OCI-LY1 (cell line): ENCODE measurements at regions not wholly inside any gene's neighbourhood (a gene's known extent, or its start where the extent isn't known, plus 50 kb on each side); places are given as distances from the start of the nearest gene placed in this dataset.

Experiments used
- H2AFZ ChIP-seq: fragments of 200-600 bp; sonication (generic), shearing (Covaris generic); 2 replicates; pipeline ENCODE4 v1.6.0; 2014; ENCODE audit warnings: antibody characterized with exemption, mild to moderate bottlenecking, low read length
- H3F3A ChIP-seq: fragments of 200-600 bp; sonication (generic), shearing (Covaris generic); 2 replicates; pipeline ENCODE4 v1.6.0; 2014; ENCODE audit warnings: mild to moderate bottlenecking, antibody characterized with exemption, low read length, moderate library complexity; ENCODE audit not compliant: insufficient read depth
- H3K27ac ChIP-seq: fragments of 200-600 bp; sonication (generic); 2 replicates; pipeline ENCODE4 v1.5.1; 2014; ENCODE audit warnings: low read length, mixed run types, mild to moderate bottlenecking, low read depth; ENCODE audit not compliant: poor library complexity, severe bottlenecking
- H3K27me3 ChIP-seq: fragments of 200-600 bp; sonication (generic); 2 replicates; pipeline ENCODE4 v1.6.0; 2014; ENCODE audit warnings: antibody characterized with exemption, mild to moderate bottlenecking, low read length, moderate library complexity; ENCODE audit not compliant: insufficient read depth
- H3K36me3 ChIP-seq: fragments of 200-600 bp; sonication (generic); 2 replicates; pipeline ENCODE4 v1.6.1; 2014; ENCODE audit warnings: mild to moderate bottlenecking, antibody characterized with exemption, low read length, moderate library complexity, mixed read lengths; ENCODE audit not compliant: insufficient read depth
- H3K4me1 ChIP-seq: fragments of 200-600 bp; sonication (generic); 2 replicates; pipeline ENCODE4 v1.5.1; 2014; ENCODE audit warnings: mild to moderate bottlenecking, low read length, moderate library complexity; ENCODE audit not compliant: insufficient read depth, severe bottlenecking
- H3K4me2 ChIP-seq: fragments of 200-600 bp; sonication (generic), shearing (Covaris generic); 2 replicates; pipeline ENCODE4 v1.6.1; 2014; ENCODE audit warnings: low read length
- H3K4me3 ChIP-seq: fragments of 200-600 bp; sonication (generic); 2 replicates; pipeline ENCODE4 v1.5.1; 2014; ENCODE audit warnings: low read length, low read depth, mild to moderate bottlenecking, mixed read lengths; ENCODE audit not compliant: poor library complexity, severe bottlenecking
- H3K79me2 ChIP-seq: fragments of 200-600 bp; shearing (Covaris generic); 2 replicates; pipeline ENCODE4 v1.6.1; 2016; ENCODE audit warnings: mixed run types, low read length, mixed read lengths; ENCODE audit not compliant: insufficient read depth
- H3K9ac ChIP-seq: fragments of 200-600 bp; sonication (generic), shearing (Covaris generic); 2 replicates; pipeline ENCODE4 v1.6.1; 2014; ENCODE audit warnings: mild to moderate bottlenecking, low read length, mixed read lengths
- H3K9me2 ChIP-seq: fragments of 200-600 bp; sonication (generic), shearing (Covaris generic); 2 replicates; pipeline ENCODE4 v1.6.1; 2014; ENCODE audit warnings: low read depth, mild to moderate bottlenecking, low read length, mixed read lengths
- H3K9me3 ChIP-seq: fragments of 200-600 bp; shearing (Covaris generic); 2 replicates; pipeline ENCODE4 v1.6.1; 2014; ENCODE audit warnings: low read length, mixed read lengths
- H4K20me1 ChIP-seq: fragments of 200-600 bp; sonication (generic), shearing (Covaris generic); 2 replicates; pipeline ENCODE4 v1.6.0; 2016; ENCODE audit warnings: mild to moderate bottlenecking, low read length; ENCODE audit not compliant: insufficient read depth
- CTCF ChIP-seq: fragments of 200-600 bp; sonication (generic), shearing (Covaris generic); IDR thresholded peaks from 2 replicates; pipeline ENCODE4 v1.5.1; 2017; ENCODE audit warnings: mild to moderate bottlenecking, antibody characterized with exemption, low read length, moderate library complexity, mixed read lengths
- EZH2 ChIP-seq: fragments of 200-600 bp; sonication (generic), shearing (Covaris generic); IDR thresholded peaks from 2 replicates; pipeline ENCODE4 v1.8.0; 2017; ENCODE audit warnings: borderline replicate concordance, mixed run types, mild to moderate bottlenecking, antibody characterized with exemption, low read length, moderate library complexity, mixed read lengths

DNA sequence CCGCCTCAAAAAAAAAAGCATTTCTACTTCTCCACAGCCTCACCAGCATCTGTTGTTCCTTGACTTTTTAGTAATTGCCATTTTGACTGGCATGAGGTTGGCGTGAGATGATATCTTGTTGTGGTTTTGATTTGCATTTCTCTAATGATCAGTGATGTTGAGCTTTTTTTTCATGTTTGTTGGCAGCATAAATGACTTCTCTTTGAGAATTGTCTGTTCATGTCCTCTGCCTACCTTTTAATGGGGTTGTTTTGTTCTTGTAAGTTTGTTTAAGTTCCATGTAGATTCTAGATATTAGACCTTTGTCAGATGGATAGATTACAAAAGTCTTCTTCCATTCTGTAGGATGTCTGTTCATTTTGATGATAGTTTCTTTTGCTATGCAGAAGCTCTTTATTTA lies 182.9 kb downstream of the FOXG1 start:
- no peak overlapping the region for H3K27ac ChIP-seq
- no peaks in the 10 kb centered on the region for H3K36me3 ChIP-seq
- no peaks in the 10 kb centered on the region for H3F3A ChIP-seq
- H3K79me2 ChIP-seq: no peaks in the 10 kb centered on the region
- H4K20me1 ChIP-seq: no peaks in the 10 kb centered on the region
- H3K4me3 ChIP-seq: no peak overlapping the region
- H3K9ac ChIP-seq: no peak overlapping the region
- no peaks in the 10 kb centered on the region for H3K9me2 ChIP-seq
- no peak overlapping the region for H3K4me2 ChIP-seq
- H3K4me1 ChIP-seq: no peaks in the 10 kb centered on the region
- H3K9me3 ChIP-seq: no peaks in the 10 kb centered on the region
- TF ChIP-seq EZH2 (no peak), CTCF (no peak)
- no peaks in the 10 kb centered on the region for H3K27me3 ChIP-seq
- no peak overlapping the region for H2AFZ ChIP-seq

- Histone ChIP-seq H3K27ac (no peak overlapping the region), H3K9me3 (no peaks in the 10 kb centered on the region), H3K9me2 (no peaks in the 10 kb centered on the region), H3F3A (no peaks in the 10 kb centered on the region), H3K79me2 (no peaks in the 10 kb centered on the region), H3K27me3 (no peaks in the 10 kb centered on the region), H3K36me3 (no peaks in the 10 kb centered on the region), H3K4me3 (no peak overlapping the region), H3K9ac (no peak overlapping the region), H2AFZ (no peak overlapping the region), H3K4me2 (no peak overlapping the region), H3K4me1 (no peaks in the 10 kb centered on the region), H4K20me1 (no peaks in the 10 kb centered on the region)
- TF ChIP-seq EZH2: no peak
- TF ChIP-seq CTCF: no peak
Observed at GRCh38 chr14:28952161-28952560, 185.6 kb downstream of the FOXG1 start.

GRCh38 chr14:28952666-28953065 lies 186.1 kb downstream of the FOXG1 start:
- no peak overlapping the region for H3K27ac ChIP-seq
- no peaks in the 10 kb centered on the region for H3K36me3 ChIP-seq
- TF ChIP-seq CTCF (no peak), EZH2 (no peak)
- H3K4me3 ChIP-seq: no peak overlapping the region
- H3K9me3 ChIP-seq: no peaks in the 10 kb centered on the region
- no peaks in the 10 kb centered on the region for H3K9me2 ChIP-seq
- H4K20me1 ChIP-seq: no peaks in the 10 kb centered on the region
- H3K4me1 ChIP-seq: no peaks in the 10 kb centered on the region
- H3K9ac ChIP-seq: no peak overlapping the region
- no peaks in the 10 kb centered on the region for H3K27me3 ChIP-seq
- H2AFZ ChIP-seq: no peak overlapping the region
- H3F3A ChIP-seq: no peaks in the 10 kb centered on the region
- H3K79me2 ChIP-seq: no peaks in the 10 kb centered on the region
- H3K4me2 ChIP-seq: no peak overlapping the region
